CD4-positive, alpha-beta T cell (primary cell): ENCODE measurements at regions not wholly inside any gene's neighbourhood (a gene's known extent, or its start where the extent isn't known, plus 50 kb on each side); places are given as distances from the start of the nearest gene placed in this dataset.
"Not testable (repeated sequence)": the region's sequence is repeated elsewhere in the genome, so short reads cannot be mapped to it uniquely, and the experiment has no call there.

Experiments used
- ATAC-seq: fragments of 200-7000 bp; cut with Tn5 transposase; one replicate; pipeline ENCODE4 v1.10.0; 2022; ENCODE audit warnings: mild to moderate bottlenecking; ENCODE audit not compliant: poor library complexity
- CTCF ChIA-PET: fragments of 350-600 bp; sonication (Branson Sonifier 250); formaldehyde crosslinking; loops from one replicate; lab custom pipeline; 2021; ENCODE audit warnings: antibody characterized with exemption, inconsistent platforms; lab: Charles Lee
- POLR2A ChIA-PET: fragments of 350-600 bp; sonication (Branson Sonifier 250); formaldehyde crosslinking; loops from one replicate; lab custom pipeline; 2021; ENCODE audit warnings: antibody characterized with exemption, inconsistent platforms; lab: Charles Lee
- DNase-seq, 14 experiments: peaks; one replicate each; pipeline ENCODE4 v3.0.0-alpha.2; 2013 to 2020; ENCODE audit warnings: mixed read lengths in 2 of 14
- H3K27ac ChIP-seq, 2 donors: one replicate each; pipeline versions ENCODE4 v1.5.1 to v1.7.0; 2013; ENCODE audit warnings: low read length in 2 of 2, low read depth in 1 of 2, mild to moderate bottlenecking in 1 of 2
- H3K27me3 ChIP-seq, 2 experiments: 1 replicate in 1 of 2; 2 replicates in 1 of 2; pipeline versions ENCODE4 v1.6.1 to v1.7.0; 2013; ENCODE audit warnings: low read length in 2 of 2, control low read depth in 1 of 2, mild to moderate bottlenecking in 1 of 2, moderate library complexity in 1 of 2; ENCODE audit not compliant: insufficient read depth in 2 of 2, control insufficient read depth in 1 of 2
- H3K36me3 ChIP-seq: one replicate; pipeline ENCODE4 v1.6.1; 2013; ENCODE audit warnings: low read length, control low read depth; ENCODE audit not compliant: insufficient read depth
- H3K4me1 ChIP-seq: one replicate; pipeline ENCODE4 v1.6.1; 2013; ENCODE audit warnings: low read length, control low read depth; ENCODE audit not compliant: insufficient read depth
- H3K4me3 ChIP-seq: one replicate; pipeline ENCODE4 v1.5.1; 2013; ENCODE audit warnings: mild to moderate bottlenecking, low read length, moderate library complexity
- H3K9me3 ChIP-seq, 2 experiments: 1 replicate in 1 of 2; 2 replicates in 1 of 2; pipeline versions ENCODE4 v1.6.1 to v1.7.0; 2013; ENCODE audit warnings: low read length in 2 of 2, mild to moderate bottlenecking in 2 of 2, control low read depth in 1 of 2, moderate library complexity in 1 of 2; ENCODE audit not compliant: control insufficient read depth in 1 of 2, insufficient read depth in 1 of 2
- H3K27ac Mint-ChIP-seq: one replicate; pipeline ENCODE4 v1.8.0; 2020; ENCODE audit warnings: mixed read lengths
- H3K27me3 Mint-ChIP-seq: one replicate; pipeline ENCODE4 v1.8.0; 2021; ENCODE audit warnings: mixed read lengths
- H3K36me3 Mint-ChIP-seq: one replicate; pipeline ENCODE4 v1.8.0; 2021; ENCODE audit warnings: low read depth, mixed read lengths
- H3K4me1 Mint-ChIP-seq: one replicate; pipeline ENCODE4 v1.8.0; 2021; ENCODE audit warnings: low read depth, mixed read lengths
- H3K4me3 Mint-ChIP-seq: one replicate; pipeline ENCODE4 v1.8.0; 2020; ENCODE audit warnings: mild to moderate bottlenecking, mixed read lengths
- H3K9me3 Mint-ChIP-seq: one replicate; pipeline ENCODE4 v1.8.0; 2020; ENCODE audit warnings: mixed read lengths
- intact Hi-C, 2 experiments: fragments of 100-400 bp; cut with DNase I in 1 of 2; cut with micrococcal nuclease in 1 of 2; formaldehyde crosslinking; loops; one replicate each; pipeline versions ENCODE4 v1.15.1 to v1.9.0; 2023 to 2025; cut with DNase I, micrococcal nuclease

DNA sequence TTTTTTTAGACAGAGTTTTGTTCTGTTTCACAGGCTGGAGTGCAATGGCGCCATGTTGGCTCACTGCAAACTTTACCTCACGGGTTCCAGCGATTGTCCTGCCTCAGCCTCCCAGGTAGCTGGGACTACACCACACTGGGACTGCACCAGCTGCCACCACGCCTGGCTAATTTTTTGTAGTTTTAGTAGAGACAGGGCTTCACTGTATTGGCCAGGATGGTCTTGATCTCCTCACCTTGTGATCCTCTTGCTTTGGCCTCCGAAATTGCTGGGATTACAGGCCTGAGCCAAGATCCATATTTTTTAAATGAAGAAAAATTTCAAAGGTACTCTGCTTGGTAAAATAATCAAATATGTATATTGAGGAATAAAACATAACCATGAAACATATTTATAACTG, 195.8 kb upstream of the TPTE start:
- POLR2A ChIA-PET, H3K27me3 ChIP-seq, intact Hi-C loops, H3K27me3 Mint-ChIP-seq, H3K4me3 Mint-ChIP-seq, H3K27ac ChIP-seq, H3K4me1 ChIP-seq, H3K4me3 ChIP-seq, CTCF ChIA-PET, H3K36me3 ChIP-seq, H3K27ac Mint-ChIP-seq, H3K4me1 Mint-ChIP-seq, H3K36me3 Mint-ChIP-seq: not testable (repeated sequence)
- DNase-seq (peak in 3 of 14 experiments; percentile 53 to 77 (median 68)), ATAC-seq (peak; percentile 32)
- H3K9me3 ChIP-seq: peaks cover 16 to 36% of the 10 kb centered on the region in 2 experiments
- H3K9me3 Mint-ChIP-seq: peaks cover 35% of the 10 kb centered on the region

DNA sequence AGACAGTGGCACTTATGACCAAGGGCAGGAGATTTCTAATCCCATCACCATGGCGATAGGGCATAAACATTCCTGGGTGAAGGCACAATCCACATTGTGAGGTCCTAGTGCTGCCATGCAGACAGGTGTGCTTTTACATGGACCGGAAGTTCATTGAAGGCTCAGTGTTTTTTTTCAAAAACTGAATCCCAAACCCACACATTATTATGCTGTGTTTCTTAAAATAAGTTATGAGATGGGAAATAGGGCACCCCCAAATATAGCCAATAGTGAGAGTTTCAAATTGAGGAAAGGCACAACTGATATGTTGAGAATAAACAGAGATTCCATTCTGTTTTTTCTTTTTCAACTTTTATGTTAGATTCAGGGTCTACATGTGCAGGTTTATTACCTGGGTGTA, 195.2 kb upstream of the TPTE start:
- H3K4me3 Mint-ChIP-seq, DNase-seq, H3K27ac ChIP-seq, H3K36me3 ChIP-seq, intact Hi-C loops, H3K36me3 Mint-ChIP-seq, ATAC-seq, H3K4me1 ChIP-seq, H3K27me3 Mint-ChIP-seq, H3K4me3 ChIP-seq, POLR2A ChIA-PET, H3K4me1 Mint-ChIP-seq, CTCF ChIA-PET, H3K27ac Mint-ChIP-seq, H3K27me3 ChIP-seq: not testable (repeated sequence)
- peaks cover 20 to 42% of the 10 kb centered on the region in 2 experiments for H3K9me3 ChIP-seq
- H3K9me3 Mint-ChIP-seq: peaks cover 40% of the 10 kb centered on the region

DNA sequence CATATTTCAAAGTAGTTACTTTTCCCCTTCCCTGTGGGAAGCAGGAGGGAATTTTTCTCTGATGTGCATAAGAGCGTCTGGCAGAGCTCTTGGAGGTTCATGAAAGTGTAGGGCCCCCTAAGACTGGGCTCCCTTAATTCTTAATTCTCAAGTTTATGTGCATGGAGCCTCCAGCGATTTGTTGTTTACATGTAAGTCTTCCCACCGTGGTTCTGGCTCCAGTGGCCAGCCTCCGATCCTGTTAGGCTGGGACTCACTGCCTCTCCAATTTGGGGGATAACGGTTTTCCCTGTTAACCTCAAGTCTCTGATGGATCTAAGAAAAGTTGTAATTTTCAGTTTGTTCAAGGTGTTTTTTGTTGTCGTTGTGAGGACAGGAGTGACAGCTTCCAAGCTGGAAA, 192.7 kb upstream of the TPTE start:
- H3K9me3 Mint-ChIP-seq: peaks cover 49% of the 10 kb centered on the region

DNA sequence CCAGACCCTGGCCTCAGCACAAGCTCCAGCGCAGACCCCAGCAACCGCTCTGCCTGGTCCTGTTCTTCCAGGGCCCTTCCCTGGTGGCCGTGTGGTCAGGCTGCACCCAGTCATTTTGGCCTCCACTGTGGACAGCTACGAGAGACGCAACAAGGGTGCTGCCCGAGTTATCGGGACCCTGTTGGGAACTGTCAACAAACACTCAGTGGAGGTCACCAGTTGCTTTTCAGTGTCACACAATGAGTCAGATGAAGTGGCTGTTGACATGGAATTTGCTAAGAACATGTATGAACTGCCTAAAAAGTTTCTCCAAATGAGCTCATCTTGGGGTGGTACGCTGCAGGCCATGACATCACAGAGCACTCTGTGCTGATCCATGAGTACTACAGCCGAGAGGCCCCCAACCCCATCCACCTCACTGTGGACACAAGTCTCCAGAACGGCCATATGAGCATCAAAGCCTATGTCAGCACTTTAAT, 190.7 kb upstream of the TPTE start:
- DNase-seq, intact Hi-C loops, H3K4me1 Mint-ChIP-seq, H3K27ac Mint-ChIP-seq, H3K27ac ChIP-seq, H3K4me3 ChIP-seq, H3K27me3 Mint-ChIP-seq, H3K36me3 Mint-ChIP-seq, H3K36me3 ChIP-seq, ATAC-seq, H3K27me3 ChIP-seq, H3K4me3 Mint-ChIP-seq, CTCF ChIA-PET, POLR2A ChIA-PET, H3K4me1 ChIP-seq: not testable (repeated sequence)
- H3K9me3 ChIP-seq: peaks cover 24 to 42% of the 10 kb centered on the region in 2 experiments
- H3K9me3 Mint-ChIP-seq: peaks cover 48% of the 10 kb centered on the region

More for the DNA sequence above, 192.7 kb upstream of the TPTE start:
- DNase-seq, H3K27me3 Mint-ChIP-seq, H3K36me3 Mint-ChIP-seq, ATAC-seq, H3K27ac Mint-ChIP-seq, H3K4me3 Mint-ChIP-seq, H3K4me1 Mint-ChIP-seq, H3K4me1 ChIP-seq, H3K27ac ChIP-seq, POLR2A ChIA-PET, H3K36me3 ChIP-seq, H3K27me3 ChIP-seq, intact Hi-C loops, CTCF ChIA-PET, H3K4me3 ChIP-seq: not testable (repeated sequence)
- H3K9me3 ChIP-seq: peaks cover 24 to 42% of the 10 kb centered on the region in 2 experiments

DNA sequence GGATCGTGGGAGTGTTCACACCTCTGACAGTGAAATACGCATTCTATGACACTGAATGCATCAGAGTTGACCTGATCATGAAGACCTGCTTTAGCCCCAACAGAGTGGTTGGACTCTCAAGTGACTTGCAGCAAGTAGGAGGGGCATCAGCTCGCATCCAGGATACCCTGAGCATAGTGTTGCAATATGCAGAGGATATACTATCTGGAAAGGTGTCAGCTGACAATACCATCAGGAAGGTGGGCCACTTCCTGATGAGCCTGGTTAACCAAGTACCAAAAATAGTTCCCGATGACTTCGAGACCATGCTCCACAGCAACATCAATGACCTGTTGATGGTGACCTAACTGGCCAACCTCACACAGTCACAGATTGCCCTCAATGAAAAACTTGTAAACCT, 190.2 kb upstream of the TPTE start:
- H3K4me3 Mint-ChIP-seq, ATAC-seq, H3K4me1 Mint-ChIP-seq, H3K36me3 ChIP-seq, H3K27me3 ChIP-seq, H3K4me3 ChIP-seq, H3K27ac ChIP-seq, H3K36me3 Mint-ChIP-seq, CTCF ChIA-PET, intact Hi-C loops, H3K27me3 Mint-ChIP-seq, DNase-seq, POLR2A ChIA-PET, H3K4me1 ChIP-seq, H3K27ac Mint-ChIP-seq: not testable (repeated sequence)
- peaks cover 46% of the 10 kb centered on the region for H3K9me3 Mint-ChIP-seq
- H3K9me3 ChIP-seq: peaks cover 24 to 42% of the 10 kb centered on the region in 2 experiments

DNA sequence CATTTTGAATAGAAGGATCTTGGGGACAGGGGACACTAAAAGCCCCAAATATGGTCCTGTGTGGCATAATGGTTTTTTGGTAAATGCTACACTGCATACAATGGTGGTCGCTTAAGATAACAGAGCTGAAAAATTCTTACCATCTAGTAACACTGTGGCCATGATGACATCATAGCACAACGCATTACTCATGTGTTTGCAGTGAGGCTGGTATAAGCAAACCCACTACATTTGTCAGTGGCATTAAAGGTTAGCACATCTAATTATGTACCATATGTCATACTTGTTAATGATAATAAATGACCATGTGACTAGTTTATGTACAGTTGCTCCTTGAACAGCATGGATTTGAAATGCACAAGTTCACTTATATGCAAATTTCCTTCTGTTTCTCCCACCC, 188.4 kb upstream of the TPTE start:
- H3K4me1 ChIP-seq, DNase-seq, ATAC-seq, CTCF ChIA-PET, H3K27me3 ChIP-seq, H3K27ac Mint-ChIP-seq, H3K36me3 Mint-ChIP-seq, H3K27ac ChIP-seq, H3K27me3 Mint-ChIP-seq, POLR2A ChIA-PET, intact Hi-C loops, H3K4me3 ChIP-seq, H3K36me3 ChIP-seq, H3K4me3 Mint-ChIP-seq, H3K4me1 Mint-ChIP-seq: not testable (repeated sequence)
- peaks cover 24 to 34% of the 10 kb centered on the region in 2 experiments for H3K9me3 ChIP-seq
- H3K9me3 Mint-ChIP-seq: peaks cover 38% of the 10 kb centered on the region

DNA sequence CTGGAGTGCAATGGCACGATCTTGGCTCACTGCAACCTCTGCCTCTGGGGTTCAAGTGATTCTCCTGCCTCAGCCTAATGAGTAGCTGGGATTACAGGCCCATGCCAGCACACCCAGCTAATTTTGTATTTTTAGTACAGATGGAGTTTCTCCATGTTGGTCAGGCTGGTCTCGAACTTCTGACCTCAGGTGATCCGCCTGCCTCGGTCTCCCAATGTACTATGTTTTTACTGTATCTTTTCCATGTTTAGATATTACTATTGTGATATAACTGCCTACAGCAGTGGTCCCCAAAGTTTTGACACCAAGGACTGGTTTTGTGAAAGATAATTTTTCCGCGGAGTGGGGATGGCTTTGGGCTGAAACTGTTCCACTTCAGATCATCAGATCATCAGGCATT, 187.0 kb upstream of the TPTE start:
- ATAC-seq, intact Hi-C loops, POLR2A ChIA-PET, H3K4me1 ChIP-seq, H3K36me3 Mint-ChIP-seq, H3K4me1 Mint-ChIP-seq, H3K27ac Mint-ChIP-seq, H3K27ac ChIP-seq, H3K36me3 ChIP-seq, H3K27me3 Mint-ChIP-seq, H3K4me3 Mint-ChIP-seq, H3K27me3 ChIP-seq, DNase-seq, CTCF ChIA-PET, H3K4me3 ChIP-seq: not testable (repeated sequence)
- H3K9me3 Mint-ChIP-seq: peaks cover 35% of the 10 kb centered on the region
- H3K9me3 ChIP-seq: peaks cover 20 to 27% of the 10 kb centered on the region in 2 experiments
